SK-N-SH treated with all-trans-retinoic acid at 6 μM for 48 hours (cell line): ENCODE measurements at regions not wholly inside any gene's neighbourhood (a gene's known extent, or its start where the extent isn't known, plus 50 kb on each side); places are given as distances from the start of the nearest gene placed in this dataset.

Experiments
- ATAC-seq: fragments of 200-7000 bp; cut with Tn5 transposase; 3 replicates; pipeline ENCODE4 v1.9.1; 2020; ENCODE audit warnings: mild to moderate bottlenecking, moderate library complexity
- CREB5 ChIP-seq: fragments of 250-450 bp; sonication (Bioruptor Pico); IDR thresholded peaks from 2 replicates; pipeline ENCODE4 v1.5.1; 2020; ENCODE audit warnings: low read depth, mild to moderate bottlenecking, moderate library complexity
- ESRRG ChIP-seq: fragments of 250-450 bp; sonication (Bioruptor Pico); IDR thresholded peaks from 2 replicates; pipeline ENCODE4 v1.6.1; 2021; ENCODE audit warnings: mild to moderate bottlenecking
- GLIS3 ChIP-seq: fragments of 250-450 bp; sonication (Bioruptor Pico); IDR thresholded peaks from 2 replicates; pipeline ENCODE4 v1.5.0; 2020; ENCODE audit warnings: mild to moderate bottlenecking, moderate library complexity
- OSR1 ChIP-seq: fragments of 250-450 bp; sonication (Bioruptor Pico); IDR thresholded peaks from 2 replicates; pipeline ENCODE4 v1.8.0; 2022; ENCODE audit warnings: moderate library complexity, mild to moderate bottlenecking, inconsistent platforms
- PPARA ChIP-seq: fragments of 250-450 bp; sonication (Bioruptor Pico); IDR thresholded peaks from 2 replicates; pipeline ENCODE4 v1.5.0; 2020; ENCODE audit warnings: mild to moderate bottlenecking, borderline replicate concordance
- RARB ChIP-seq: fragments of 250-450 bp; sonication (Bioruptor Pico); IDR thresholded peaks from 2 replicates; pipeline ENCODE4 v1.8.0; 2021; ENCODE audit warnings: mild to moderate bottlenecking, moderate library complexity
- SNAI2 ChIP-seq: fragments of 250-450 bp; sonication (Bioruptor Pico); IDR thresholded peaks from 2 replicates; pipeline ENCODE4 v1.5.0; 2020; ENCODE audit warnings: mild to moderate bottlenecking, moderate library complexity
- TSHZ2 ChIP-seq: fragments of 250-450 bp; sonication (Bioruptor Pico); IDR thresholded peaks from 2 replicates; pipeline ENCODE4 v1.5.0; 2020; ENCODE audit warnings: mild to moderate bottlenecking, moderate library complexity
- ZC3H10 ChIP-seq: fragments of 250-450 bp; sonication (Bioruptor Pico); IDR thresholded peaks from 2 replicates; pipeline ENCODE4 v1.5.1; 2021; ENCODE audit warnings: mild to moderate bottlenecking, moderate library complexity
- ZFP3 ChIP-seq: fragments of 250-450 bp; sonication (Bioruptor Pico); IDR thresholded peaks from 2 replicates; pipeline ENCODE4 v1.5.0; 2020; ENCODE audit warnings: mild to moderate bottlenecking, moderate library complexity
- ZNF565 ChIP-seq: fragments of 450-650 bp; formaldehyde crosslinking; conservative IDR thresholded peaks from 2 replicates; pipeline ENCODE4 v1.5.0; 2020; ENCODE audit warnings: low read depth, mild to moderate bottlenecking, moderate library complexity
- TF ChIP-seq, protein P1 (sequence below): fragments of 250-450 bp; sonication (Bioruptor Pico); IDR thresholded peaks from 2 replicates; pipeline ENCODE4 v1.8.0; 2021; ENCODE audit warnings: low read depth, mild to moderate bottlenecking, moderate library complexity, borderline replicate concordance
- TF ChIP-seq, protein P2 (sequence below): fragments of 250-450 bp; sonication (Bioruptor Pico); IDR thresholded peaks from 2 replicates; pipeline ENCODE4 v1.8.0; 2020; ENCODE audit warnings: mild to moderate bottlenecking, moderate library complexity, borderline replicate concordance

GRCh38 chr5:141762316-141762715, 80.3 kb upstream of the ARAP3 start:
- TF ChIP-seq, protein P1, sequence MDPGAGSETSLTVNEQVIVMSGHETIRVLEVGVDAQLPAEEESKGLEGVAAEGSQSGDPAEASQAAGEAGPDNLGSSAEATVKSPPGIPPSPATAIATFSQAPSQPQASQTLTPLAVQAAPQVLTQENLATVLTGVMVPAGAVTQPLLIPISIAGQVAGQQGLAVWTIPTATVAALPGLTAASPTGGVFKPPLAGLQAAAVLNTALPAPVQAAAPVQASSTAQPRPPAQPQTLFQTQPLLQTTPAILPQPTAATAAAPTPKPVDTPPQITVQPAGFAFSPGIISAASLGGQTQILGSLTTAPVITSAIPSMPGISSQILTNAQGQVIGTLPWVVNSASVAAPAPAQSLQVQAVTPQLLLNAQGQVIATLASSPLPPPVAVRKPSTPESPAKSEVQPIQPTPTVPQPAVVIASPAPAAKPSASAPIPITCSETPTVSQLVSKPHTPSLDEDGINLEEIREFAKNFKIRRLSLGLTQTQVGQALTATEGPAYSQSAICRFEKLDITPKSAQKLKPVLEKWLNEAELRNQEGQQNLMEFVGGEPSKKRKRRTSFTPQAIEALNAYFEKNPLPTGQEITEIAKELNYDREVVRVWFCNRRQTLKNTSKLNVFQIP (CRISPR knock-in tag): no peak
- no peak for TF ChIP-seq OSR1 (CRISPR knock-in tag)

DNA sequence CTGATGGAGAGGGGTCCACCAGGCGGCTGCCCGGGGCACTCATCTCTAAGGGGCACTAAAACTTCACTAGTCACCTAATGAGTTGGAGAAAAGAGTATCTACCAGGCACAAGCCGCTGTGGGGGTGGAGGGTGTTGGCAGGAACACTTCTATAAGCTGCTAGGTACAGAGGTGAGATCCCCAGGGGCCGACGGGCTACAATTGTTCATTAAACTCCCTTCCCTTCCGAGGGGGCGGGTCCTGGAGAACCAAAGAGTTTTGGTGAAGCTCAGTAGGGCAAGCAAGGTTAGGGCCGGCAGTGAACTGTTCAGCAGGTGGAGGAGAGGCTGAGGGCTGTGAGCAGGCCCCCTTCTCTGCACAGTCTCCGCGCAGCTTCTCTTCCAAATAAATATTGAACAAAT, 78.7 kb upstream of the ARAP3 start:
- TF ChIP-seq OSR1 (CRISPR knock-in tag): no peak
- no peak for TF ChIP-seq SNAI2 (CRISPR knock-in tag)
- TF ChIP-seq RARB (CRISPR knock-in tag): no peak
- TF ChIP-seq PPARA: no peak
- TF ChIP-seq ZFP3 (CRISPR knock-in tag): no peak
- TF ChIP-seq, protein P1 (CRISPR knock-in tag): no peak
- TF ChIP-seq, protein P2, sequence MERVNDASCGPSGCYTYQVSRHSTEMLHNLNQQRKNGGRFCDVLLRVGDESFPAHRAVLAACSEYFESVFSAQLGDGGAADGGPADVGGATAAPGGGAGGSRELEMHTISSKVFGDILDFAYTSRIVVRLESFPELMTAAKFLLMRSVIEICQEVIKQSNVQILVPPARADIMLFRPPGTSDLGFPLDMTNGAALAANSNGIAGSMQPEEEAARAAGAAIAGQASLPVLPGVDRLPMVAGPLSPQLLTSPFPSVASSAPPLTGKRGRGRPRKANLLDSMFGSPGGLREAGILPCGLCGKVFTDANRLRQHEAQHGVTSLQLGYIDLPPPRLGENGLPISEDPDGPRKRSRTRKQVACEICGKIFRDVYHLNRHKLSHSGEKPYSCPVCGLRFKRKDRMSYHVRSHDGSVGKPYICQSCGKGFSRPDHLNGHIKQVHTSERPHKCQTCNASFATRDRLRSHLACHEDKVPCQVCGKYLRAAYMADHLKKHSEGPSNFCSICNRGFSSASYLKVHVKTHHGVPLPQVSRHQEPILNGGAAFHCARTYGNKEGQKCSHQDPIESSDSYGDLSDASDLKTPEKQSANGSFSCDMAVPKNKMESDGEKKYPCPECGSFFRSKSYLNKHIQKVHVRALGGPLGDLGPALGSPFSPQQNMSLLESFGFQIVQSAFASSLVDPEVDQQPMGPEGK: no peak
- no peak for TF ChIP-seq GLIS3
- ATAC-seq: no peak

More at GRCh38 chr5:141762316-141762715, 80.3 kb upstream of the ARAP3 start:
- ATAC-seq: no peak

DNA sequence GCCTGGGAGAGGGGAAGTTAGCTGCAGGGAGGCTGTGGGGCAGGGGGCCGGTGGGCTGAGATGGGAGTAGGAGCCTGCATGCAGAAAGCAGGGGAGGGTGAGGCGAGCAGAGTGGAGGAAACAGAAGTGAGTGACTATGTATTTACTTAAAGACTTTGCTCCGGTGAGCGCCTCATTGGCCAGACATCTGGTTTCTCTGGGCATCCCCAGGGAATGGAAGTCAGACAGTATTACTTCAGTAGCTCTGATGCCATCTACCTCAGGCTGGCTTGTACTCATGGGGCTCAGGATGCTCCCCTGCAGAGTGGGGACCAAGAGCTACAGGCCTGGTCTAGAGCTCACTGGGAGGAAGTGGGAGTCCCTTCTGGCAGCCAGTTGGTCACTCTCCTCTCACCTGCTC, 78.2 kb upstream of the ARAP3 start:
- TF ChIP-seq ZC3H10 (CRISPR knock-in tag): no peak
- TF ChIP-seq OSR1 (CRISPR knock-in tag): no peak
- no peak for TF ChIP-seq ZNF565 (CRISPR knock-in tag)
- no peak for TF ChIP-seq SNAI2 (CRISPR knock-in tag)
- ATAC-seq: no peak

DNA sequence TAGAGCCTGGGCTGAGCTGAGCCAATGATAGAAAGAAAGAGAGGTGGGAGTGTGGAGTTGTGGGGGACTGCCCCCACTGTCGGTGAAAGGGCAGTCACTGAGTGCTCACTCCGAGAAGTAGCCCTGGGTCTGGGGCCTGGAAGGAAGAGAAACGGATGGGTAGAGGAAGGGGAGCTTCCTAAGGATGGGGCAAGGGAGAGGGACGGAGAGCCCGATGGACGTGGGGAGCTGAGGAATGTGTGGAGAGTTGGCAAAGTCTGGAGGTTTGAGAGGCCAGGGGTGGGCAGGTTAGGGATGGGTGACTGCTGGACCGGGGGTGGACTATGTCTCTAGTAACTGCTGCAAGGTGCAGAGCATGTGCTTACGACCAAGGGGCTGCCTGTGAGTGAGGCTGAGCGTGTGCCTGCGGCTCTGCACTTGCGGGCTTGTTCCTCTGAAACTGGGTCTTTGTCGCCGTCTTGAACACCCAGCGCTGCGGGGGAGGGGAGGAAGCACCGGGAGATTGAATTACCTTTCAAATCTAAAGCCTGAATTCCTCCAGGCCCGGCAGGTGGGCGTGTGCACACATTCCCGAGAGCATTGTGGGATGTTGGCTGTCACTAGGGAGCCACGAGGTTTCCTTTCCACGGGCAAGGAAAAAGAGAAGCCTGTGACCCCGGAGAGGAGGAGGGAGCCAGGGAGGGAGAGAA, 76.4 kb upstream of the ARAP3 start:
- TF ChIP-seq RARB (CRISPR knock-in tag) (no peak), GLIS3 (no peak), ZFP3 (CRISPR knock-in tag) (no peak), SNAI2 (CRISPR knock-in tag) (no peak), OSR1 (CRISPR knock-in tag) (no peak), ESRRG (CRISPR knock-in tag) (no peak), TSHZ2 (CRISPR knock-in tag) (no peak), CREB5 (no peak)
- TF ChIP-seq, protein P2: no peak
- TF ChIP-seq, all 23 proteins: peak for 0
- ATAC-seq: no peak
